ENCODE measurements at regions not wholly inside any gene's neighbourhood (a gene's known extent, or its start where the extent isn't known, plus 50 kb on each side); places are given as distances from the start of the nearest gene placed in this dataset.
A peak's percentile ranks its signal among the peaks of the same experiment; 100 is the strongest.

DNA sequence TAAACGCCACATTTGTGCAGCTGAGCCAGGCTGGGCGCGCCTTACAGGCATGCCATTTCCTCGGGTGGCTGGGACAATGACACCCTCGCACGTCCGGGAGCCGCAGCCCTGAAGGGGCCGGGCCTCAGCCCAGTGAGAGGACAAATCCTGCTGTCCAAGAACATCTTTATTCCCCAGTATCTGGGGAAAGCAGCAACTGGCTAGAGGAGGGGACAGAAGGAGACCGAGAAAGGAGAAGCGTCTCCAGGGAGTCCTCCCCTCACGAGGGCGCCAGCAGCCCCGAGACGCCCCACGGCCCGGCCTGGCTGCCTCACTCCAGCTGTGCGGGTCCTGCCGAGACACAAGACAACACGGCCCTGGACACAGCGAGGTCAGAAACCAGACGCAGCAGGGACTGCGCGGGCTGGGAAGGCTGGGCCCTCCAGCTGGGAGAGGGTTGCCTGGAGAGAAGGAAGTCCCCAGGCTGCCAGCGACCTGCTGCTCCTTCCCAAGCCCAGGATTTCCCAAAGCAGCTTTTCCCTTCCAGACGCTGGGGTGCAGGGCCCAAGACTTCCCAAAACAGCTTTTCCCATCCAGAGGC is 130.2 kb downstream of the CHSY1 start:
- Histone ChIP-seq H3K36me3 (no peaks in the 10 kb centered on the region), H3K9me3 (no peaks in the 10 kb centered on the region), H3K4me3 (peak overlapping the region in 1 of 4 donors; percentile 2), H3K27me3 (no peaks in the 10 kb centered on the region), H3K4me1 (peaks cover 0 to 23% (median 12%) of the 10 kb centered on the region in 4 donors), H3K27ac (peak overlapping the region; percentile 48 to 71 (median 59))
- WGBS, 2 donors (ENCODE audit: low coverage in 1 of 2): 0 to 15% methylated on average over 1 to 23 of the region's 26 CpGs
- TF ChIP-seq POLR2AphosphoS5 (IDR thresholded peaks at IDR 0.05): no peak
- TF ChIP-seq POLR2A (IDR thresholded peaks at IDR 0.05): no peak
- no peak for TF ChIP-seq EP300 (IDR thresholded peaks at IDR 0.05; ENCODE audit: low read depth)
- TF ChIP-seq, protein P1, sequence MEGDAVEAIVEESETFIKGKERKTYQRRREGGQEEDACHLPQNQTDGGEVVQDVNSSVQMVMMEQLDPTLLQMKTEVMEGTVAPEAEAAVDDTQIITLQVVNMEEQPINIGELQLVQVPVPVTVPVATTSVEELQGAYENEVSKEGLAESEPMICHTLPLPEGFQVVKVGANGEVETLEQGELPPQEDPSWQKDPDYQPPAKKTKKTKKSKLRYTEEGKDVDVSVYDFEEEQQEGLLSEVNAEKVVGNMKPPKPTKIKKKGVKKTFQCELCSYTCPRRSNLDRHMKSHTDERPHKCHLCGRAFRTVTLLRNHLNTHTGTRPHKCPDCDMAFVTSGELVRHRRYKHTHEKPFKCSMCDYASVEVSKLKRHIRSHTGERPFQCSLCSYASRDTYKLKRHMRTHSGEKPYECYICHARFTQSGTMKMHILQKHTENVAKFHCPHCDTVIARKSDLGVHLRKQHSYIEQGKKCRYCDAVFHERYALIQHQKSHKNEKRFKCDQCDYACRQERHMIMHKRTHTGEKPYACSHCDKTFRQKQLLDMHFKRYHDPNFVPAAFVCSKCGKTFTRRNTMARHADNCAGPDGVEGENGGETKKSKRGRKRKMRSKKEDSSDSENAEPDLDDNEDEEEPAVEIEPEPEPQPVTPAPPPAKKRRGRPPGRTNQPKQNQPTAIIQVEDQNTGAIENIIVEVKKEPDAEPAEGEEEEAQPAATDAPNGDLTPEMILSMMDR (IDR thresholded peaks at IDR 0.05): peak in 1 of 5 experiments; percentile 8
- peak; percentile 71 for DNase-seq
- intact Hi-C loops (cut with DNase I; ENCODE audit: low total_unique reads) (loop anchor here (10.0 kb wide), 1 partner anchor 123 kb away; no protein-coding TSS in a partner anchor), in situ Hi-C loops (cut with MboI; ENCODE audit: low pct_ligation_motif_present in 1 of 4, low pct_unique_long_range_greater_than_20kb in 1 of 4, low sequenced_read_pairs in 3 of 4) (no loop called here)

DNA sequence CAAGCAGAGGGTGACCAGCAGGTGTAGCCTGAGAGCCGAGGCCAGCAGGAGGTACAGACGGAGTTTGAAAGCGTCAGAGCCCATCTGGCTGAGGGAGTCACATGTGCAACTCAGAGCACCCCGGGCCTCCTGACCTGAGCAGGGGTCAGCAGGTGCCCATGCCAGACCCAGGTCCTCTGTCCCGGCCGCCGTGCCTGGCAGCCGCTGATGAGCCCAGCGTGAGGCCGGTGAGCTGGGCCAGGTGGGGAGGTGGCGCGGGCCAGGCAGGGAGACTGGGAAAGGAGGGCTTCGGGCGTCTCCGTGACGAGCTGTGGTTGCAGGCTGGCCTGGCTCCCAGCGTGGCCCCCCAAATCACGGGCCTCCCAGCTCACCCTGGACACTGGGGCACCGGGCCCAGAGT is 130.9 kb downstream of the CHSY1 start:
- H3K4me3 ChIP-seq: no peak overlapping the region
- peaks cover 0 to 26% (median 11%) of the 10 kb centered on the region in 4 donors for H3K4me1 ChIP-seq
- H3K36me3 ChIP-seq: no peaks in the 10 kb centered on the region
- in situ Hi-C loops (cut with MboI; ENCODE audit: low pct_ligation_motif_present in 1 of 4, low pct_unique_long_range_greater_than_20kb in 1 of 4, low sequenced_read_pairs in 3 of 4): no loop called here
- TF ChIP-seq POLR2AphosphoS5 (IDR thresholded peaks at IDR 0.05) (no peak), EP300 (IDR thresholded peaks at IDR 0.05; ENCODE audit: low read depth) (no peak), POLR2A (IDR thresholded peaks at IDR 0.05) (no peak)
- TF ChIP-seq, protein P1 (IDR thresholded peaks at IDR 0.05): no peak
- DNase-seq: no peak
- intact Hi-C loops (cut with DNase I; ENCODE audit: low total_unique reads): loop anchor here (10.0 kb wide), 1 partner anchor 124 kb away; no protein-coding TSS in a partner anchor
- no peaks in the 10 kb centered on the region for H3K9me3 ChIP-seq
- WGBS, 2 donors (ENCODE audit: low coverage in 1 of 2): 67 to 88% methylated on average over 1 to 19 of the region's 19 CpGs
- no peaks in the 10 kb centered on the region for H3K27me3 ChIP-seq
- H3K27ac ChIP-seq: peak overlapping the region; percentile 48 to 71 (median 59)

DNA sequence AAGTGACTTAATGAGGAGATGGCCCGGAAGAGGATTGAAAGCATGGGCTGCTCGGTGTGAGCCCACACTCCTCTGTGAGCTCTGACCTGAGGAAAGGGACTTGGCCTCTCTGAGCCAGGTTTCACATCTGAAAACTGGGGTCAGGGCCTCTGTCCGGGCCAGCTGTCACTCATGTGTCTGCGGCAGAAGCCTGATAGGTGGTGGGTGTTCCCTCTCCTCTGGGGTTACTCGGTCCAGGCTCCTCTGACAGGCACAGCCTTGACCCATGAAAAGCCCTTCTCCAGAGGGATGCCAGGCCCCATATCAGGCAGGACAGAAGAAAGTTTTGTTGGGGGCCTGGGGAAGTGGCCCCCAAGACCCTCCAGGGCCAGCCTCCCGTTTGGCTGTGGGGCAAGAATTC is 131.4 kb downstream of the CHSY1 start:
- H3K36me3 ChIP-seq: no peaks in the 10 kb centered on the region
- 60 to 89% methylated on average over 1 to 6 of the region's 6 CpGs for WGBS, 2 donors (ENCODE audit: low coverage in 1 of 2)
- H3K9me3 ChIP-seq: no peaks in the 10 kb centered on the region
- no peak overlapping the region for H3K4me3 ChIP-seq
- in situ Hi-C loops (cut with MboI; ENCODE audit: low pct_ligation_motif_present in 1 of 4, low pct_unique_long_range_greater_than_20kb in 1 of 4, low sequenced_read_pairs in 3 of 4): no loop called here
- H3K27ac ChIP-seq: peak overlapping the region in 1 of 4 donors; percentile 71
- H3K27me3 ChIP-seq: no peaks in the 10 kb centered on the region
- no peak for TF ChIP-seq POLR2A (IDR thresholded peaks at IDR 0.05)
- no peak for TF ChIP-seq POLR2AphosphoS5 (IDR thresholded peaks at IDR 0.05)
- TF ChIP-seq, protein P1 (IDR thresholded peaks at IDR 0.05): no peak
- TF ChIP-seq EP300 (IDR thresholded peaks at IDR 0.05; ENCODE audit: low read depth): no peak
- peaks cover 0 to 26% (median 11%) of the 10 kb centered on the region in 4 donors for H3K4me1 ChIP-seq
- intact Hi-C loops (cut with DNase I; ENCODE audit: low total_unique reads): loop anchor here (10.0 kb wide), 1 partner anchor 124 kb away; no protein-coding TSS in a partner anchor
- DNase-seq: no peak

Measured in transverse colon (tissue), 4 donors.